HEK293T (cell line): ENCODE measurements at regions not wholly inside any gene's neighbourhood (a gene's known extent, or its start where the extent isn't known, plus 50 kb on each side); places are given as distances from the start of the nearest gene placed in this dataset.

Experiments
- ARNT ChIP-seq: fragments of 450-650 bp; IDR thresholded peaks from 2 replicates; pipeline ENCODE4 v1.6.1; 2017; ENCODE audit warnings: mild to moderate bottlenecking
- BHLHE40 ChIP-seq: fragments of 450-650 bp; IDR thresholded peaks from 2 replicates; pipeline ENCODE4 v1.6.1; 2016; ENCODE audit warnings: mild to moderate bottlenecking, moderate library complexity, borderline replicate concordance
- CTBP1 ChIP-seq: fragments of 450-650 bp; IDR thresholded peaks from 2 replicates; pipeline ENCODE4 v1.6.1; 2016; ENCODE audit warnings: borderline replicate concordance
- FOXA1 ChIP-seq: fragments of 450-650 bp; IDR thresholded peaks from 2 replicates; pipeline ENCODE4 v1.6.1; 2016; ENCODE audit warnings: mild to moderate bottlenecking
- FOXK2 ChIP-seq: fragments of 450-650 bp; IDR thresholded peaks from 2 replicates; pipeline ENCODE4 v1.6.1; 2016; ENCODE audit warnings: mild to moderate bottlenecking
- FOXM1 ChIP-seq: fragments of 450-650 bp; IDR thresholded peaks from 2 replicates; pipeline ENCODE4 v1.6.1; 2017; ENCODE audit warnings: mild to moderate bottlenecking, borderline replicate concordance
- L3MBTL2 ChIP-seq: fragments of 450-650 bp; conservative IDR thresholded peaks from 2 replicates; pipeline ENCODE4 v1.6.1; 2016; ENCODE audit warnings: mild to moderate bottlenecking
- LEF1 ChIP-seq: fragments of 450-650 bp; IDR thresholded peaks from 2 replicates; pipeline ENCODE4 v1.6.1; 2017; ENCODE audit warnings: mild to moderate bottlenecking, borderline replicate concordance
- NFRKB ChIP-seq: fragments of 450-650 bp; IDR thresholded peaks from 2 replicates; pipeline ENCODE4 v1.6.1; 2016; ENCODE audit warnings: mild to moderate bottlenecking, moderate library complexity
- PKNOX1 ChIP-seq: fragments of 450-650 bp; IDR thresholded peaks from 2 replicates; pipeline ENCODE4 v1.6.1; 2016
- SP1 ChIP-seq: fragments of 450-650 bp; IDR thresholded peaks from 2 replicates; pipeline ENCODE4 v1.6.1; 2017
- SUZ12 ChIP-seq: fragments of 450-650 bp; IDR thresholded peaks from 2 replicates; pipeline ENCODE4 v1.6.1; 2016; ENCODE audit warnings: mild to moderate bottlenecking
- TARDBP ChIP-seq: fragments of 450-650 bp; IDR thresholded peaks from 2 replicates; pipeline ENCODE4 v1.6.1; 2016
- ZNF384 ChIP-seq: fragments of 450-650 bp; IDR thresholded peaks from 2 replicates; pipeline ENCODE4 v1.6.1; 2016

DNA sequence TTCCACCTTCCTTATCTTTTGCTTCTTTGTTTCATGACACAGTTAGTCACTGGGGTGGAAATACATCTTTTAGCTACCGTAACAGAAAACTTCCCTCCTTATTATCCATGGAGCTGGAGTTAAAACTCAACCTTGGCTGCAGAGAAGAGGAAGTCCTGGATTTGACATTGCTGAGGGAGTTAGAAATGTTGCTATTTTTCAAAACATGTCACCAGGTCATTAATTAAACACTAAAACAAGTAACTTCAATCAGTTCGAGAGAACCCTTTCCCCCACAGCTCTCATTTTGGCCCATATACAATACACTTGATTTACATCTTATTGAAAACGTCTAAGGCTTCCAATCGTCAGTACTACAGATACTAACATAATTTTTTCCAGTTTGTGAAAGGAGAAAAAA lies 237.9 kb upstream of the CD180 start:
- TF ChIP-seq ZNF384 = no peak
- TF ChIP-seq SUZ12 = no peak
- TF ChIP-seq SP1 = no peak
- no peak for TF ChIP-seq PKNOX1
- TF ChIP-seq ARNT = no peak
- TF ChIP-seq FOXM1 = no peak
- no peak for TF ChIP-seq LEF1
- no peak for TF ChIP-seq FOXA1
- TF ChIP-seq TARDBP = no peak
- TF ChIP-seq NFRKB = no peak
- TF ChIP-seq CTBP1 = no peak
- no peak for TF ChIP-seq L3MBTL2
- no peak for TF ChIP-seq FOXK2
- TF ChIP-seq BHLHE40 = no peak
